IPS-18c (cell line): ENCODE measurements at regions not wholly inside any gene's neighbourhood (a gene's known extent, or its start where the extent isn't known, plus 50 kb on each side); places are given as distances from the start of the nearest gene placed in this dataset.

Source experiments
- H3K4me3 ChIP-seq: 2 replicates; pipeline ENCODE4 v1.7.0; 2013; ENCODE audit warnings: low read depth, mild to moderate bottlenecking, low read length, moderate library complexity; ENCODE audit not compliant: insufficient read depth
- H3K9me3 ChIP-seq: one replicate; pipeline ENCODE4 v1.6.1; 2013; ENCODE audit warnings: mild to moderate bottlenecking, low read length, moderate library complexity; ENCODE audit not compliant: control insufficient read depth, insufficient read depth

DNA sequence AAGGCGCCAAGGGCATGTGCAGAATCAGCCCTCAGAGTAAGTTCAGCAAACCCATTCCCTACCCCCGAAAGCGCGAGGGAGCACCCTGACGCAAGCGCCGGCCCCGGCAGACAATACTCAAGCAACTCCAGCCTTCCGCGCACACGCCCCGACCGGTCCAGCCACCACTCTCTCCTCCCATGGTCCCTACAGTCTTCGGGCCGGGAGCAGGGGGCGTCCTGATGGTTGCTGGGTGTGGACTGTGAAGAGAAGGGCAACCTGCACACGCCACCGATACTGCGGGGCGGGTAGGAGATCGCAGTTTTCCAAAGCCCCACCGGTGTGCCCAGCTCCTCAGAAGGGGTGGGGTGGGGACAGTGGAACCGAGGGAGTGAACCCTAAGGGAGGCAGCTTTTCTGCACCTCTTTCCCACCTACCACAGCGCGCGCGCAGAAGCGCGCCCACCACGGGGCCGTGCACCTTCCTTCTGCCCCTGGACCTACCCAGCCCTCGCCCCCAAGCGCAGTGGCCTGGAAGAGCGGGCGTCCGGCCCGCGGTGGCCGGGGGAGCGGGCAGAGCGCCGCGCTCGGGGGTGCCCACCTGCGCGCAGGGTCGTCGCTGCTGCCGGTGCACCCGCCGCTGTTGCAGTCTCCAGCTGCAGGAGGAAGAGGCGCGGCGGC is 650.2 kb upstream of the DIPK2B start:
- Histone ChIP-seq H3K4me3 (peak overlapping the region; percentile 77), H3K9me3 (peaks cover 6% of the 10 kb centered on the region)

DNA sequence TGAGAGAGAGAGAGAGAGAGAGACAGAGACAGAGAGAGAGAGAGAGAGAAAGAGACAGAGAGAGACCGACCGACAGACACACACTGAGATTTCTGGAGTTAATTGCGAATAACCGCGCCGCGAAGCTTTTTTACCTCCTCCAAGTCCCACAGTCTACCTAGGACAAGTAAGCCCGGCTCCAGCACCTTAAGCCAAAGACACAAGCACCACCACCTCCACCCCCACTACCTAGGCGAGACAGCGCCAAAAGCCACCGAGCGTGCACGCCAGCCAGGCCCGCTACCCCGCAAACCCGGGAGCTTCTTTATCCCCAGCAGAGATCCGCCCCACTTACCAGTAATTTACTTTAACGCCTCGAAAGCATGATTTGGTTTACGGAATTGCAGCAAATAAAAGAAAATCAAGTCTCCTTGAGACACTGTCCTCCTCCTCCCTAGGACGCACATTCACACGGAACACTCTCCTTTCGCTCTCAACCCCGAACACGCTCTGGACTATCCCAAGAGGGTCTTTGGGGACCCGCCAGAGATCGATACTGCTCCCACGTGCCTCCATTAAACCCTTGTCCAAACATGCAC is 649.6 kb upstream of the DIPK2B start:
- peaks cover 3% of the 10 kb centered on the region for H3K9me3 ChIP-seq
- H3K4me3 ChIP-seq: peak overlapping the region; percentile 77

DNA sequence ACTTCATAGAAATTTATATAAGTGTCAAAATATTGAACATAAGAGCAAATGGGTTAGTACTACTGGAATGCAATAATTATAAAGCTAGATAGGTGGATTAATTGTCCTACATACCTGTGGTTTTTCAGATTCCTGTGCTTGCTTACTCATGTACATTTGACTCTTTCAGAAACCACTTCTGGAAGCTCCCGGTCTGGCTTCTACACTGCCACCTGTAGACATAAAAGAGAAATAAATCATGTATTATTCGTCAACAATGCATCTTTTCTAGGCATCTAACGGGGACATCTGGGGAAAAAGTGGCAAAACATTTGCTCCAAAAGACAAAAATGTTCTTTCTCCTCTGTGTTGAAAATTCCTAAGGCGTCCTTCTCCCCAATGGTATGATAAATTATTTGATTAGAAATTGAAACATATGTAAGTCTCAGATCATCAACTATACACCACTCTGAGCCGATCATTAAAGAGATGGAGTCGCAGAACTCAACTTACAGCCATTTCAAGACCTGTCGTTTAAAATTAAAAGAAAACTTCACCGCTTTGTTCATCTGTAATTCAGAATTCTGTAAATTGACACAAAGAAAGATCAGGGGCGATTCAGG is 648.7 kb upstream of the DIPK2B start:
- Histone ChIP-seq H3K9me3 (peaks cover 4% of the 10 kb centered on the region), H3K4me3 (peak overlapping the region; percentile 77)

DNA sequence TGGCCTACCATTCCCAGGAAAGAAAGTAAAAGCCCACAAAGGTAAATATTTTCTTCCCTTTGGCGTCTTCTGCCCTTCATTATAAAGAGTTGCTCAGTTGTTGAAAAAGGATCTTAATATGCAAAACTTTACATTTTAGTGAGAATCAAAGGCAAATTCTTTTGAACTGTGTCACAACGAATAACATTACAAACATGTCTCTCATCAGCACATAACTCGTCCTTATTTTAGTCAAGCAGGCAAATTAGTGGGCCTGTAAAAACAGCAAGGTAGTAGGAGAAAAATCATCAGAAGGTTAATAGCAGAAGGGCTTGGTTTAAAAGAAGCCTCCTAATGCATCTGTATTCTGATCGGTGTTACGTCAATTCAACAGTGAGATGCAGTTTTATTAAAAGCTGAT is 647.3 kb upstream of the DIPK2B start:
- Histone ChIP-seq H3K9me3 (peaks cover 7% of the 10 kb centered on the region), H3K4me3 (no peak overlapping the region; the same call in 1 of the 2 replicates)

DNA sequence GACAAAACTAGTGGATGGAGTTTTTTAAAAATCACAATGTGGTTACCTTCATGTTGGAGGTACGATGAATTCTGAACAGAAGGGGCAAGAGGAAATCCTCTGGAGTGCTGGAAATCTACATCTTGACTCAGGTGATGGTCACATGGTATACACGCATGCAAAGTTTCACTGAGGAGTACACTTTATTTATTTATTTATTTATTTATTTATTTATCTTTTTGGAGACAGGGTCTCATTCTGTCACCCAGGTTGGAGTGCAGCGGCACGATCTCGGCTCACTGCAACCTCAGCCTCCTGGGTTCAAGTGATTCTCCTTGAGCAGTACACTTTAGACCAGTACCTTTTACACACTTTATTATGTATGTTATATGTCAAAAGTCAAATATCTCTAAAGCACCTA is 645.7 kb upstream of the DIPK2B start:
- Histone ChIP-seq H3K4me3 (no peak overlapping the region), H3K9me3 (peaks cover 6% of the 10 kb centered on the region)

DNA sequence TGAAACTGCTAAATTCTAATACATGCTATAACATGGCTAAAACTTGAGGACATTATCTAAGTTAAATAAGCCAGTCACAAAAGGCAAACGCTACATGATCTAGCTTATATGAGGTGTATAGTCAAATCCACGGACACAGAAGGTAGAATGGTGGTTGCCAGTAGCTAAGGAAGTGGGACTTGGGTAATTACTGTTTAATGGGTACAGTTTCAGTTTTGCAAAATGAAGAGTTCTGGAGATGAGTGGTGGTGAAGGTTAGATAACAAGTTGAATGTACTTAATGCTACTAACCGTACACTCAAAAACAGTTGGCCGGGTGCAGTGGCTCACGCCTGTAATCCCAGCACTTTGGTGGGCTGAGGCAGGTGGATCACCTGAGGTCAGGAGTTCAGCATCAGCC is 644.5 kb upstream of the DIPK2B start:
- no peak overlapping the region for H3K4me3 ChIP-seq
- H3K9me3 ChIP-seq: peaks cover 5% of the 10 kb centered on the region

DNA sequence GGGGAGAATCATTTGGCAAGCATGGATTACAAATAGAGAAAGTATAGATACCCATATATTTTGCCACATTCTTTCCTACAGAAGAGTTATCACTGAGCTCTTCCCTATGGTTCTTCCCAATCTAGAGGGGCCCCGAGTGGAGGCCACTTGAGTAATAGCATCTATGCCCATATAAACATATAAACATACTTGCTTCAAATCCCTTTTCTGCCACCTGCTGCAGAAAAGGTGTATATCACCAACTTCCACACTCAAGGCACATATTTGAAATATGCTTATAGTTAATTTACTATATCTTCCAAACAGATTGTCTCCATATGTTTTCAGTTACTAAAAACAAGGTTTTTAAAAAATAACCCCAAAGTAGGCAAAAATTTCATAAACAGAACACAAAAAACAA is 642.8 kb upstream of the DIPK2B start:
- Histone ChIP-seq H3K4me3 (no peak overlapping the region), H3K9me3 (peaks cover 5% of the 10 kb centered on the region)

DNA sequence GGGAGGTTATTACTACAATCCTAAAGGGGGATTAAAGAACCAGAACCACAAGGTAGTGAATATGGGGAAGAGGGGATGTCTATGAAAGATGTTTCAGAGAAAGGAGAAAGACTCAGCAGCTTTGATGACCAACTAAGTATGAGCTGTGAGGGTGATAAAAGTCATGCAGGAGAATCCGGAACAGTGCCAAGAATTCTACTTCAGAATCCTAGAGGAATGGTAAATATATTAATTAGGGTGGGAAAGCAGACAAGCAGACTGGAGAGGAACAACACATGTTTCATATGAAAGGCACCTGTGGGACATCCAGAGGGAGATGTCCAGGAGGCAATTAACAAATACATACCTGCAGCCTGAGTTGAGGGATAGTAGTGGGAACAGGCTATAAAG is 642.2 kb upstream of the DIPK2B start:
- Histone ChIP-seq H3K4me3 (no peak overlapping the region), H3K9me3 (peaks cover 5% of the 10 kb centered on the region)

DNA sequence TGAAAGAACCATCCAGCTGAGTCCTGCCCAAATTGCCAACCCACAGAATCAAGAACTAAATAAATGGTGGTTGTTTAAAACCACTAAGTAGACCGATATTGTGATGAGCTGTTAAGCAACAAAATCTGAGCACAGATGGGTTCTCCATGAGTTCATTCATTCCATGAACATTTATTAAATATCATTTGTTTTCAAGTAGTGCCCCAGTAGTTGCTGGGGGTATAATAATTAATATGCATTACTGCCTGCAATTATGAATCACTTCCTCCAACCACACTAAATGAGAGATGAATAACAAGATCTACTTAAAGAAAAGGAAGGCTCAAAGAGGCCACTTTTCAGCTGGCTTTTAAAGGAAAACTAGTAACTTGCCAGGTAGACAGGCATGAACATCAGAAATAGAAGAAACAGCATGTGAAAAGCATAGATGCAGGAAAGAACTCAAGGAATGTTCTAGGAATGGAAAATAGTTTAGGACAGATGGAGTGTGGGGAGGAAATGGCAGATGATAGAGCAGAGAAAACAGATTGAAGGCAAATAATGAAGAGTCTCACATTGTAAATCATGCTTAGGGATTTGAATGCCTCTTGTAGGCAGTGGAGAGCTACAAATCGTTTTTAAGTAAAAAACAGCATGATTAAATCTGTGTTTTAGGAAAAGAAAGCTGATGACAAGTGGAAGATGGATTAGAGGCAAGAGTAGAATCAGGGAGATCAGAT is 641.7 kb upstream of the DIPK2B start:
- no peak overlapping the region for H3K4me3 ChIP-seq
- H3K9me3 ChIP-seq: peaks cover 5% of the 10 kb centered on the region

DNA sequence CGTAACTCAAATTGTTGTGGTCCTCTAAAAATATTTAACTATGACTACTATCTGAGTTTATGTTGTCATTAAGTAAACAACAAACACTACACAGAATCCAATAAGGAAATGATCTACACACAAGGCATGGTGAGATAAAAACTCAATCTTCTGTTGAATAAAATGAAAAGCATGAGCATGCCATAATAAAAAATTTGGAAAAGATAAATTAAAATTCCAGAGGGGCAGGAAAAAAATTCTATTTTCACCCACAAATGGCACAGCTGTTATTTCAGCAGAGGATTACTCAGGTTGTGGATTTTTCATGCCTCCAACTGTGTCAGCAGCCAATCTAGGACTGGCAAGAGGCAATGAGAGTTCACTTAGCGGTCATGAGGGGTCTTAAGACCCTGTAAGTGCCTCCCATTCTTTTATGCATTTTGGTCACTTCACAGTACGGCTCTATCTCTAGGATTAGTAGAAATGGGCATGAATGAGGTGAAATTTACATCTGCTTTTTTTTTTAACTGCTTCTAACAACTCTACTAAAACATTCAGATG is 639.8 kb upstream of the DIPK2B start:
- peaks cover 8% of the 10 kb centered on the region for H3K9me3 ChIP-seq
- H3K4me3 ChIP-seq: no peak overlapping the region

DNA sequence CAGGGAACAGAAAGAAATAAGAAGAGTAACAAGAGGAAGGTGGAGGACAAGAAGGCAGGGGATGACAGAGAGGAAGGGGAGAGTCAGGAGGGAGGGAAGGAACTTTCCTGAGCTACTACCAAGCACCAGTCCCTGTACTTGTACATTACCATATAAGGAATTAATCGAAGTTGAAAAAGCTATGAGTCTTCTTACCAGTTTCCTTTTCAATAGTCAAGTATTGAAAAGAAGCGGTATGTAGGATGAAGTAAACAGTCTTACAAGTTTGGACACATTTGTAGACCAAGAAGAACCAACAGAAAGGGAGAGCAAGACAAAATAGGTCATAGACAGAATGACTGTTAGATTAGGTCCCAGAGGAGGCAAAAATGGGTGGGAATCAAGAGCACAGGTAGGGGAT is 629.7 kb upstream of the DIPK2B start:
- no peak overlapping the region for H3K4me3 ChIP-seq
- H3K9me3 ChIP-seq: no peaks in the 10 kb centered on the region

DNA sequence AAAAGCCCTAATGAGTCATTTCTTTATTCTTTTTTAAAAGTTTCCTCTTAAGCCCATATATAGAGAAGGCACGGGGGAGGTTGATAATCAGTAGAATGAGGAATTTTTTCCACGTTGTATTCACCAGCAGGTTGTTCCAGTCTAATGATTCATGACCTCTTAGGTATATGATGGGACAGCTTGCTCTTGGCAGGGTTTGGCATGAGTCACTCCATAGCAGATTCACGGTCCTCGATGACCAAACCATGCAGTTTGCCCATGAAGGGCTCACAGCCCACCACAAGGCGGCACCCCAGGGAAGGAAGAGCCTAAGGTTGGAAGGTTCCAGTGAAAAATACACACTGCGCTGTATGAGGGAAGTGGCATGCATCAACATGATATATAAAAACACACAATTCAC is 623.8 kb upstream of the DIPK2B start:
- H3K9me3 ChIP-seq: peaks cover 5% of the 10 kb centered on the region
- H3K4me3 ChIP-seq: no peak overlapping the region

DNA sequence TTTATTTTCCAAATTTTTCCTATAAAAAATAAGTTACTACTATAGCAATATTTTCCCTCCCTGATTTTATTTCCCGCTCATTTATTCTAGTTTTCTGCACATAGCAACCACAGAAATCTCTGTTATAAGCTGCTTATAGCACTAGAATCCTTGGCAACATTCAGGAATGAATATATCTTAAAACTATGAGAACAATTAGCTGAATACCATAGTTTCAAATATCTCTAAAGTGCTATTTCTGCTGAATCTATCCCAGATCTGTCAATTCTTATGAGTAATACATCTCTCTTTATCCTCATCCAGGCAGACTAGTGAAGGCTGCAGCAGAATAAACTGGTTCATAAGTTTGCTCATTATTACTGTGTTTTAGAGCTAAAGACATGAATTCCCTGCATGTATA is 622.9 kb upstream of the DIPK2B start:
- Histone ChIP-seq H3K4me3 (no peak overlapping the region), H3K9me3 (peaks cover 5% of the 10 kb centered on the region)

DNA sequence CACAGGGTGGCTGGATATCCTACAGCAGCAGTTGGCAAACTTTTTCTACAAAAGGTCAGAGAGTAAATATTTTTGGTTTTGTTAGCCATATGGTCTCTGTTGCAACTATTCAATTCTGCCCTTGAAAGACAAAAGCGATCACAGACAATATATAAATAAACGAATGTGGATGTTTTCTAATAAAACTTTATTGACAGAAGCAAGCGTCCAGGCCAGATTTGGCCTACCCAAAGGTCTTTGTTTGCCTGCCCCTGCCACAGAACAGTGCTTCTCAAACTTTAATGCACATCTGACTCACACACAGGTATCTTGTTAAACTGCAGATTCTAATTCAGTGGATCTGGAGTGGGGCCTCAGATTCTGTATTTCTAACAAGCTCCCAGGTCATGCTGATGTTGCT is 621.4 kb upstream of the DIPK2B start:
- Histone ChIP-seq H3K4me3 (no peak overlapping the region), H3K9me3 (peaks cover 5% of the 10 kb centered on the region)

DNA sequence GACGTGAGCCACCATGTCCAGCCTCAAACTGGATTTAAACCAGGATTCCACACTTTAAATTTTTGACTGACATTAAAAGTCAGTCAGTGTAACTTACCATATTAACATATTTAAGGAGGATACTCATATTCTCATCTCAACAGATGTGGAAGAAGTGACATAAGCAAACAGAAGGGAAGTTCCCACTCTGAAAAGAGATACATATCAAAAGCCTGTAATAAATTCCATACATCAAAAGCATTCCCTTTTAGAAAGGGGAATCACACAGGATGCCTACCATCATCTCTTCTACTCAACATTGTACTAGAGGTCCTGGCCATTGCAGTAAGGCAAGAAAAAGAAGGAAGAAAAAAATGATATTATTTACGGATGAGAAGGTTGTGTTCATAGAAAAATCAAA is 618.2 kb upstream of the DIPK2B start:
- Histone ChIP-seq H3K9me3 (peaks cover 5% of the 10 kb centered on the region), H3K4me3 (no peak overlapping the region)

DNA sequence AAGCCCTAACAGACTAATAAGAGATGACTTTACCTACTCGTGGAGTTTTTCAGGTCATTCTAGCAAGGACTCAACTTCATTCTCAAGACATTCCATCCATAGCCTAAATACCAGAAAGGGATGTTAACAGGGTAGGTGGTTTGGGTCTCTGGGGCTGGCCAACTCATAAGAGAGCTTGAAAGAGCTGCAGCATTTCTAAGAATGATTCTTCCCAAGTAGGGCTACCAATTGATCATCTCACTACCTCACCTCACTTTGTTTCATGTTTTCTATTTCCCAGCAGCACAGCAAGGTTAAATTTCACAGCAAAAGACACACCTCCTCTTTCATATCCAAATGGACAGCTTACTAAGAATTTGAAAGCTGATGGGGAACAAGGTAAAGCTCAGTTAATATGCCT is 614.8 kb upstream of the DIPK2B start:
- H3K9me3 ChIP-seq: peaks cover 3% of the 10 kb centered on the region
- H3K4me3 ChIP-seq: no peak overlapping the region

DNA sequence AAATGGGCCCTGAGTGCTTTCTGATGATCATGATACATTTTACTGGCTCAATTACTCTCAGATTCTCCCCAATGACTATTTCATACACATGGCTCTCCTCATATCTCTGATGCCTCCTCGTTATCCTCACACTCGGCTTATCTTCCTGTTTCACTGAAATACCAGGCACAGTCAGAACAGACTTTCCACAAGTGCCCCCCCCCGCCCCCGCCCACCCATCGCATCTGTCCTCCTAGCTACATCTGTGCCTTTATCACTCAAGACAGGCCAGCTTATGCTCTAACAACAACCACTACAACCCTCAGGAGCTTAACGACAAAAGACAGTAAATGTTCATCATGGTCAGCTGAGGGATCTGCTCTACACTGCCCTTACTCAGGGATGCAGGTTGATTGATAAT is 610.6 kb upstream of the DIPK2B start:
- H3K4me3 ChIP-seq: no peak overlapping the region
- no peaks in the 10 kb centered on the region for H3K9me3 ChIP-seq
